ENCODE measurements at regions not wholly inside any gene's neighbourhood (a gene's known extent, or its start where the extent isn't known, plus 50 kb on each side); places are given as distances from the start of the nearest gene placed in this dataset.

DNA sequence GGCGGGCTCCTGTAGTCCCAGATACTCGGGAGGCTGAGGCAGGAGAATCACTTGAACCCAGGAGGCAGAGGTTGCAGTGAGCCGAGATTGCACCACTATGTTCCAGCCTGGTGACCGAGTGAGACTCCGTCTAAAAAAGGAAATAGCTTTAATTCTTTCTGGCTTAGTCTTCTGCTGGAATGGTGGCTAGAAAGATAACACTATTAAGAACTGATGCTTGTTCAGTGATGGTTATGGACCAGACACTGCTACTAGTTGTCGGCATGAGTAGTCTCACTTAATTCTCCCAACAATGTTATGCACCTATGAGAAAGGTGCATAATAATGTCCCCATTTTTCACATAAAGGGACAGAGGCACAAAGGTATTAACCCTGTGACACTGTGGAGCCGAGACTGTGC lies 188.7 kb downstream of the HS3ST3A1 start:
- no peaks in the 10 kb centered on the region for H3K36me3 ChIP-seq (replicated peaks in 1 of 2; ENCODE audit: control insufficient read depth in 1 of 2, insufficient read depth in 2 of 2, low read length in 2 of 2)
- no peaks in the 10 kb centered on the region for H3K4me1 ChIP-seq (ENCODE audit: control insufficient read depth in 1 of 2, insufficient read depth in 2 of 2, low read length in 2 of 2)
- H3K9ac ChIP-seq (ENCODE audit: insufficient read depth, low read length, poor library complexity, severe bottlenecking), result no peak overlapping the region
- Mint-ChIP-seq H3K36me3 (no peaks in the 10 kb centered on the region), H3K27ac (no peak overlapping the region), H3K9me3 (peaks cover 0 to 3% (median 0%) of the 10 kb centered on the region in 7 donors), H3K4me3 (no peak overlapping the region), H3K4me1 (no peaks in the 10 kb centered on the region), H3K27me3 (ENCODE audit: low read depth in 3 of 3) (peaks cover 0 to 9% (median 7%) of the 10 kb centered on the region in 3 donors)
- no peak overlapping the region for H3K27ac ChIP-seq (ENCODE audit: low read depth in 1 of 2, low read length in 2 of 2)
- DNase-seq, result no peak
- H3K4me2 ChIP-seq (replicated peaks; ENCODE audit: extremely low read depth, low read length, poor library complexity, severe bottlenecking), result no peak overlapping the region
- H3K79me2 ChIP-seq (ENCODE audit: insufficient read depth, low read length), result no peaks in the 10 kb centered on the region
- no peaks in the 10 kb centered on the region for H4K20me1 ChIP-seq (ENCODE audit: insufficient read depth, low read length)
- H3K27me3 ChIP-seq (ENCODE audit: control insufficient read depth in 2 of 2, insufficient read depth in 2 of 2, low read length in 2 of 2), result peaks cover 0 to 7% of the 10 kb centered on the region in 2 donors
- H3K9me3 ChIP-seq (replicated peaks in 1 of 2; ENCODE audit: control insufficient read depth in 1 of 2, insufficient read depth in 1 of 2, low read length in 2 of 2), result peaks cover 0 to 2% of the 10 kb centered on the region in 2 donors
- TF ChIP-seq, protein P1, sequence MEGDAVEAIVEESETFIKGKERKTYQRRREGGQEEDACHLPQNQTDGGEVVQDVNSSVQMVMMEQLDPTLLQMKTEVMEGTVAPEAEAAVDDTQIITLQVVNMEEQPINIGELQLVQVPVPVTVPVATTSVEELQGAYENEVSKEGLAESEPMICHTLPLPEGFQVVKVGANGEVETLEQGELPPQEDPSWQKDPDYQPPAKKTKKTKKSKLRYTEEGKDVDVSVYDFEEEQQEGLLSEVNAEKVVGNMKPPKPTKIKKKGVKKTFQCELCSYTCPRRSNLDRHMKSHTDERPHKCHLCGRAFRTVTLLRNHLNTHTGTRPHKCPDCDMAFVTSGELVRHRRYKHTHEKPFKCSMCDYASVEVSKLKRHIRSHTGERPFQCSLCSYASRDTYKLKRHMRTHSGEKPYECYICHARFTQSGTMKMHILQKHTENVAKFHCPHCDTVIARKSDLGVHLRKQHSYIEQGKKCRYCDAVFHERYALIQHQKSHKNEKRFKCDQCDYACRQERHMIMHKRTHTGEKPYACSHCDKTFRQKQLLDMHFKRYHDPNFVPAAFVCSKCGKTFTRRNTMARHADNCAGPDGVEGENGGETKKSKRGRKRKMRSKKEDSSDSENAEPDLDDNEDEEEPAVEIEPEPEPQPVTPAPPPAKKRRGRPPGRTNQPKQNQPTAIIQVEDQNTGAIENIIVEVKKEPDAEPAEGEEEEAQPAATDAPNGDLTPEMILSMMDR (IDR thresholded peaks at IDR 0.05), result no peak
- intact Hi-C loops (cut with micrococcal nuclease), result no loop called here
- no peak overlapping the region for H2AFZ ChIP-seq (ENCODE audit: insufficient read depth, low read depth, low read length, poor library complexity, severe bottlenecking)
- H3K4me3 ChIP-seq (replicated peaks in 1 of 3; ENCODE audit: low read depth in 2 of 3, low read length in 3 of 3), result no peak overlapping the region
- WGBS (ENCODE audit: insufficient coverage), result 79% methylated on average over 5 of the region's 7 CpGs

DNA sequence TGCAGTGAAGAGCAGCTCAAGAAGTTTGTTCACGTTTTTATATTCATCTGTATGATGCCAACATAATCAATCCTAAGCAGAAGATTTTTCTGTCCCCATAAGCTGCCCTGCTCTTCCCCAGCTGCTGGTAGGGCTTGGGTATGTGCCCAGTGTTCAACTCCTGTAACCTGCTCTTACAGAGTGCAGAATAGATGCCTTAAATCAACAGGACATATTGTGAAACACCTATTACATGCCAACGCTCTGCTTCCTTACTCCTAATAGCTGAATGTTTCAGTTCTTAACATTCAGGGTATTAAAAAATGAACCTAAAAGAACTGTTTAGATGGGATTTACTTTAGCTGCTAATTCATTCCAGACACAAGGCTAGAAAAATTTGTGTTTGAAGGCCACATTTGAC lies 190.9 kb downstream of the HS3ST3A1 start:
- H3K79me2 ChIP-seq (ENCODE audit: insufficient read depth, low read length), result no peaks in the 10 kb centered on the region
- no peak for DNase-seq
- H3K27me3 ChIP-seq (ENCODE audit: control insufficient read depth in 2 of 2, insufficient read depth in 2 of 2, low read length in 2 of 2), result peaks cover 0 to 4% of the 10 kb centered on the region in 2 donors
- H3K4me3 ChIP-seq (replicated peaks in 1 of 3; ENCODE audit: low read depth in 2 of 3, low read length in 3 of 3), result no peak overlapping the region
- H3K9me3 ChIP-seq (replicated peaks in 1 of 2; ENCODE audit: control insufficient read depth in 1 of 2, insufficient read depth in 1 of 2, low read length in 2 of 2), result peaks cover 0 to 2% of the 10 kb centered on the region in 2 donors
- no peak overlapping the region for H2AFZ ChIP-seq (ENCODE audit: insufficient read depth, low read depth, low read length, poor library complexity, severe bottlenecking)
- H3K27me3 Mint-ChIP-seq (ENCODE audit: low read depth in 3 of 3), result peaks cover 0 to 3% (median 0%) of the 10 kb centered on the region in 3 donors
- H3K27ac ChIP-seq (ENCODE audit: low read depth in 1 of 2, low read length in 2 of 2), result no peak overlapping the region
- H3K4me1 Mint-ChIP-seq, result no peaks in the 10 kb centered on the region
- no peaks in the 10 kb centered on the region for H4K20me1 ChIP-seq (ENCODE audit: insufficient read depth, low read length)
- WGBS (ENCODE audit: insufficient coverage), result no CpG with 5 or more reads among the region's 2 CpGs
- TF ChIP-seq, protein P1 (IDR thresholded peaks at IDR 0.05), result no peak
- no peak overlapping the region for H3K9ac ChIP-seq (ENCODE audit: insufficient read depth, low read length, poor library complexity, severe bottlenecking)
- H3K27ac Mint-ChIP-seq, result peak overlapping the region in 1 of 7 donors; percentile 13
- no peaks in the 10 kb centered on the region for H3K4me1 ChIP-seq (ENCODE audit: control insufficient read depth in 1 of 2, insufficient read depth in 2 of 2, low read length in 2 of 2)
- H3K36me3 Mint-ChIP-seq, result no peaks in the 10 kb centered on the region
- no peaks in the 10 kb centered on the region for H3K36me3 ChIP-seq (replicated peaks in 1 of 2; ENCODE audit: control insufficient read depth in 1 of 2, insufficient read depth in 2 of 2, low read length in 2 of 2)
- H3K4me3 Mint-ChIP-seq, result no peak overlapping the region
- no peak overlapping the region for H3K4me2 ChIP-seq (replicated peaks; ENCODE audit: extremely low read depth, low read length, poor library complexity, severe bottlenecking)
- intact Hi-C loops (cut with micrococcal nuclease), result no loop called here
- peaks cover 0 to 3% (median 2%) of the 10 kb centered on the region in 7 donors for H3K9me3 Mint-ChIP-seq

Measured in CD14-positive monocyte (primary cell).